PC-3 (cell line): ENCODE measurements at regions not wholly inside any gene's neighbourhood (a gene's known extent, or its start where the extent isn't known, plus 50 kb on each side); places are given as distances from the start of the nearest gene placed in this dataset.

Experiments
- CTCF ChIP-seq: fragments of 300-600 bp; sonication (generic); conservative IDR thresholded peaks from 2 replicates; pipeline ENCODE4 v1.5.1; 2017; ENCODE audit warnings: antibody characterized with exemption, low read depth, mild to moderate bottlenecking, low read length
- EZH2phosphoT487 ChIP-seq: fragments of 300-600 bp; sonication (generic); IDR thresholded peaks from 2 replicates; pipeline ENCODE4 v1.6.1; 2018; ENCODE audit warnings: mild to moderate bottlenecking, antibody characterized with exemption, low read length, borderline replicate concordance

- TF ChIP-seq CTCF (no peak), EZH2phosphoT487 (no peak)
Measured at GRCh38 chr10:53744176-53744575, 971.6 kb upstream of the MBL2 start.
